Calu3 (cell line): ENCODE measurements at regions not wholly inside any gene's neighbourhood (a gene's known extent, or its start where the extent isn't known, plus 50 kb on each side); places are given as distances from the start of the nearest gene placed in this dataset.

Experiments used
- BruUV-seq: library from RNA; stranded (reverse); fragments of 400-500 nt; replicated peaks from 2 replicates; lab custom pipeline; 2021; lab: Mats Ljungman, UMichigan
- CTCF ChIA-PET: fragments of 300-600 bp; sonication (Branson Sonifier 250); formaldehyde crosslinking; loops from one replicate; lab custom pipeline; 2022; ENCODE audit warnings: antibody characterized with exemption; lab: Charles Lee
- DNase-seq: peaks from one replicate; pipeline ENCODE4 v3.0.0; 2022
- H3K27ac Mint-ChIP-seq: one replicate; pipeline ENCODE4 v1.8.0; 2022; ENCODE audit warnings: mixed read lengths; ENCODE audit not compliant: unreplicated experiment
- H3K27me3 Mint-ChIP-seq: one replicate; pipeline ENCODE4 v1.8.0; 2022; ENCODE audit warnings: mixed read lengths; ENCODE audit not compliant: unreplicated experiment
- H3K36me3 Mint-ChIP-seq: one replicate; pipeline ENCODE4 v1.8.0; 2022; ENCODE audit warnings: mild to moderate bottlenecking, moderate library complexity, mixed read lengths; ENCODE audit not compliant: insufficient read depth, unreplicated experiment
- H3K4me1 Mint-ChIP-seq: one replicate; pipeline ENCODE4 v1.8.0; 2022; ENCODE audit warnings: mild to moderate bottlenecking, low read depth, mixed read lengths; ENCODE audit not compliant: unreplicated experiment
- H3K4me3 Mint-ChIP-seq: one replicate; pipeline ENCODE4 v1.8.0; 2022; ENCODE audit warnings: mild to moderate bottlenecking, low read depth, moderate library complexity, mixed read lengths; ENCODE audit not compliant: unreplicated experiment
- H3K9me3 Mint-ChIP-seq: one replicate; pipeline ENCODE4 v1.8.0; 2022; ENCODE audit warnings: low read depth, mixed read lengths; ENCODE audit not compliant: unreplicated experiment
- CTCF ChIP-seq: fragments of 200-600 bp; IDR thresholded peaks from one replicate; pipeline ENCODE4 v1.8.0; 2022; ENCODE audit warnings: antibody characterized with exemption; ENCODE audit not compliant: unreplicated experiment
- intact Hi-C: fragments of 100-400 bp; cut with micrococcal nuclease; formaldehyde crosslinking; loops from one replicate; pipeline ENCODE4 v1.10.0; 2022; ENCODE audit not compliant: unreplicated experiment

- no peaks in the 10 kb centered on the region for H3K36me3 Mint-ChIP-seq
- TF ChIP-seq CTCF = no peak
- no peaks in the 10 kb centered on the region for H3K9me3 Mint-ChIP-seq
- H3K27me3 Mint-ChIP-seq = peaks cover 47% of the 10 kb centered on the region
- CTCF ChIA-PET = interaction anchor here (2.3 kb wide), 1 partner anchor 127 kb away, joined by 12 read pairs; no protein-coding TSS in a partner anchor
- H3K4me1 Mint-ChIP-seq = no peaks in the 10 kb centered on the region
- no peak overlapping the region for H3K27ac Mint-ChIP-seq
- no peak overlapping the region for H3K4me3 Mint-ChIP-seq
- no peak for DNase-seq
- intact Hi-C loops = no loop called here
- BruUV-seq = no TSS peak
Observed at GRCh38 chr15:92224843-92225242, 168.8 kb upstream of the ST8SIA2 start.

GRCh38 chr15:92226020-92226612 is 167.6 kb upstream of the ST8SIA2 start:
- H3K27ac Mint-ChIP-seq = no peak overlapping the region
- H3K36me3 Mint-ChIP-seq = no peaks in the 10 kb centered on the region
- TF ChIP-seq CTCF = peak; percentile 65
- no TSS peak for BruUV-seq
- peaks cover 58% of the 10 kb centered on the region for H3K27me3 Mint-ChIP-seq
- CTCF ChIA-PET = interaction anchor here (2.3 kb wide), 1 partner anchor 128 kb away, joined by 12 read pairs; no protein-coding TSS in a partner anchor
- intact Hi-C loops = loop anchor here (1.0 kb wide), 1 partner anchor 129 kb away; no protein-coding TSS in a partner anchor
- H3K9me3 Mint-ChIP-seq = no peaks in the 10 kb centered on the region
- H3K4me1 Mint-ChIP-seq = no peaks in the 10 kb centered on the region
- no peak overlapping the region for H3K4me3 Mint-ChIP-seq
- peak; percentile 28 for DNase-seq

- Mint-ChIP-seq H3K27ac (no peak overlapping the region), H3K4me3 (no peak overlapping the region), H3K4me1 (no peaks in the 10 kb centered on the region), H3K9me3 (no peaks in the 10 kb centered on the region), H3K27me3 (peaks cover 77% of the 10 kb centered on the region), H3K36me3 (no peaks in the 10 kb centered on the region)
- CTCF ChIA-PET = interaction anchor here (0.6 kb wide), 3 partner anchors 81 to 597 kb away, joined by 3 to 4 read pairs (median 4); no protein-coding TSS in a partner anchor
- intact Hi-C loops = no loop called here
- no peak for DNase-seq
- no TSS peak for BruUV-seq
- TF ChIP-seq CTCF = no peak
Observed at GRCh38 chr15:92228830-92229229, 164.9 kb upstream of the ST8SIA2 start.

GRCh38 chr15:92231461-92231860 is 162.2 kb upstream of the ST8SIA2 start:
- DNase-seq = no peak
- intact Hi-C loops = no loop called here
- no peak for TF ChIP-seq CTCF
- no peaks in the 10 kb centered on the region for H3K36me3 Mint-ChIP-seq
- H3K27me3 Mint-ChIP-seq = peaks cover 69% of the 10 kb centered on the region
- no peaks in the 10 kb centered on the region for H3K9me3 Mint-ChIP-seq
- no peak overlapping the region for H3K4me3 Mint-ChIP-seq
- CTCF ChIA-PET = no interaction called here
- no TSS peak for BruUV-seq
- no peaks in the 10 kb centered on the region for H3K4me1 Mint-ChIP-seq
- H3K27ac Mint-ChIP-seq = no peak overlapping the region
